PC-3 (cell line): ENCODE measurements at regions not wholly inside any gene's neighbourhood (a gene's known extent, or its start where the extent isn't known, plus 50 kb on each side); places are given as distances from the start of the nearest gene placed in this dataset.

Experiments
- ATAC-seq: fragments of 200-7000 bp; cut with Tn5 transposase; 2 replicates; pipeline ENCODE4 v1.9.1; 2020; ENCODE audit warnings: mild to moderate bottlenecking, moderate library complexity
- BruUV-seq: library from RNA; stranded (reverse); fragments of 400-500 nt; replicated peaks from 2 replicates; lab custom pipeline; 2021; lab: Mats Ljungman, UMichigan
- CTCF ChIA-PET: fragments of 300-600 bp; sonication (Branson Sonifier 250); formaldehyde crosslinking; loops from one replicate; lab custom pipeline; 2022; ENCODE audit warnings: antibody characterized with exemption; lab: Charles Lee
- POLR2A ChIA-PET: fragments of 300-600 bp; sonication (Branson Sonifier 250); formaldehyde crosslinking; loops from one replicate; lab custom pipeline; 2022; ENCODE audit warnings: antibody characterized with exemption; ENCODE audit not compliant: unreplicated experiment; lab: Charles Lee
- DNase-seq: peaks from one replicate; pipeline ENCODE4 v3.0.0-alpha.2; 2015
- H2AFZ ChIP-seq: fragments of 300-600 bp; sonication (generic); 2 replicates; pipeline ENCODE4 v1.6.0; 2016; ENCODE audit warnings: antibody characterized with exemption, low read length
- H3F3A ChIP-seq: fragments of 300-600 bp; sonication (generic); one replicate; pipeline ENCODE4 v1.6.0; 2017; ENCODE audit warnings: antibody characterized with exemption, low read length, control low read depth, mild to moderate bottlenecking; ENCODE audit not compliant: unreplicated experiment
- H3K27ac ChIP-seq: fragments of 300-600 bp; sonication (generic); 2 replicates; pipeline ENCODE4 v1.5.1; 2016; ENCODE audit warnings: mild to moderate bottlenecking, low read length
- H3K27me3 ChIP-seq: fragments of 300-600 bp; sonication (generic); 2 replicates; pipeline ENCODE4 v1.6.1; 2016; ENCODE audit warnings: low read length, mixed read lengths
- H3K36me3 ChIP-seq: fragments of 300-600 bp; sonication (generic); 2 replicates; pipeline ENCODE4 v1.6.1; 2016; ENCODE audit warnings: low read depth, mixed run types, low read length, mixed read lengths
- H3K4me1 ChIP-seq: fragments of 300-600 bp; sonication (generic); 2 replicates; pipeline ENCODE4 v1.5.1; 2016; ENCODE audit warnings: low read length; ENCODE audit not compliant: insufficient read depth
- H3K4me2 ChIP-seq: fragments of 300-600 bp; sonication (generic); 2 replicates; pipeline ENCODE4 v1.6.0; 2016; ENCODE audit warnings: low read length
- H3K4me3 ChIP-seq: fragments of 300-600 bp; sonication (generic); 2 replicates; pipeline ENCODE4 v1.5.1; 2016; ENCODE audit warnings: mild to moderate bottlenecking, low read length, mixed read lengths
- H3K79me2 ChIP-seq: fragments of 300-600 bp; sonication (generic); 2 replicates; pipeline ENCODE4 v1.6.1; 2017; ENCODE audit warnings: low read length, mixed read lengths
- H3K9ac ChIP-seq: fragments of 300-600 bp; sonication (generic); 2 replicates; pipeline ENCODE4 v1.6.0; 2016; ENCODE audit warnings: mild to moderate bottlenecking, low read length
- H3K9me2 ChIP-seq: fragments of 300-600 bp; sonication (generic); replicated peaks from 2 replicates; pipeline ENCODE4 v1.6.1; 2016; ENCODE audit warnings: mixed run types, low read length, mixed read lengths
- H3K9me3 ChIP-seq: fragments of 300-600 bp; sonication (generic); 2 replicates; pipeline ENCODE4 v1.6.1; 2016; ENCODE audit warnings: low read length, mixed read lengths
- H4K20me1 ChIP-seq: fragments of 300-600 bp; sonication (generic); 2 replicates; pipeline ENCODE4 v1.6.1; 2016; ENCODE audit warnings: low read length, mixed read lengths
- EZH2 ChIP-seq: fragments of 300-600 bp; sonication (generic); IDR thresholded peaks from one replicate; pipeline ENCODE4 v1.6.1; 2017; ENCODE audit warnings: antibody characterized with exemption, mild to moderate bottlenecking, low read length; ENCODE audit not compliant: unreplicated experiment
- EZH2phosphoT487 ChIP-seq: fragments of 300-600 bp; sonication (generic); IDR thresholded peaks from 2 replicates; pipeline ENCODE4 v1.6.1; 2018; ENCODE audit warnings: mild to moderate bottlenecking, antibody characterized with exemption, low read length, borderline replicate concordance
- intact Hi-C: fragments of 100-400 bp; cut with micrococcal nuclease; formaldehyde crosslinking; loops from 2 replicates; pipeline ENCODE4 v1.9.0; 2023
- TF ChIP-seq, protein P1 (sequence below): fragments of 300-600 bp; sonication (generic); conservative IDR thresholded peaks from 2 replicates; pipeline ENCODE4 v1.5.1; 2017; ENCODE audit warnings: antibody characterized with exemption, low read depth, mild to moderate bottlenecking, low read length

- Histone ChIP-seq H3K27ac (no peak overlapping the region), H3K27me3 (no peaks in the 10 kb centered on the region), H3F3A (no peaks in the 10 kb centered on the region), H2AFZ (no peak overlapping the region), H3K79me2 (no peaks in the 10 kb centered on the region), H3K9me3 (no peaks in the 10 kb centered on the region), H4K20me1 (no peaks in the 10 kb centered on the region), H3K9ac (no peak overlapping the region), H3K4me3 (no peak overlapping the region), H3K36me3 (no peaks in the 10 kb centered on the region), H3K9me2 (no peaks in the 10 kb centered on the region), H3K4me2 (no peak overlapping the region), H3K4me1 (no peaks in the 10 kb centered on the region)
- ChIA-PET POLR2A (no interaction called here), CTCF (no interaction called here)
- DNase-seq: no peak
- BruUV-seq: no TSS peak
- TF ChIP-seq EZH2 (no peak), EZH2phosphoT487 (no peak)
- TF ChIP-seq, protein P1, sequence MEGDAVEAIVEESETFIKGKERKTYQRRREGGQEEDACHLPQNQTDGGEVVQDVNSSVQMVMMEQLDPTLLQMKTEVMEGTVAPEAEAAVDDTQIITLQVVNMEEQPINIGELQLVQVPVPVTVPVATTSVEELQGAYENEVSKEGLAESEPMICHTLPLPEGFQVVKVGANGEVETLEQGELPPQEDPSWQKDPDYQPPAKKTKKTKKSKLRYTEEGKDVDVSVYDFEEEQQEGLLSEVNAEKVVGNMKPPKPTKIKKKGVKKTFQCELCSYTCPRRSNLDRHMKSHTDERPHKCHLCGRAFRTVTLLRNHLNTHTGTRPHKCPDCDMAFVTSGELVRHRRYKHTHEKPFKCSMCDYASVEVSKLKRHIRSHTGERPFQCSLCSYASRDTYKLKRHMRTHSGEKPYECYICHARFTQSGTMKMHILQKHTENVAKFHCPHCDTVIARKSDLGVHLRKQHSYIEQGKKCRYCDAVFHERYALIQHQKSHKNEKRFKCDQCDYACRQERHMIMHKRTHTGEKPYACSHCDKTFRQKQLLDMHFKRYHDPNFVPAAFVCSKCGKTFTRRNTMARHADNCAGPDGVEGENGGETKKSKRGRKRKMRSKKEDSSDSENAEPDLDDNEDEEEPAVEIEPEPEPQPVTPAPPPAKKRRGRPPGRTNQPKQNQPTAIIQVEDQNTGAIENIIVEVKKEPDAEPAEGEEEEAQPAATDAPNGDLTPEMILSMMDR: no peak
- ATAC-seq: no peak
- intact Hi-C loops: no loop called here
These were observed 371.0 kb downstream of the TENT5A start for GRCh38 chr6:81381382-81381916.

DNA sequence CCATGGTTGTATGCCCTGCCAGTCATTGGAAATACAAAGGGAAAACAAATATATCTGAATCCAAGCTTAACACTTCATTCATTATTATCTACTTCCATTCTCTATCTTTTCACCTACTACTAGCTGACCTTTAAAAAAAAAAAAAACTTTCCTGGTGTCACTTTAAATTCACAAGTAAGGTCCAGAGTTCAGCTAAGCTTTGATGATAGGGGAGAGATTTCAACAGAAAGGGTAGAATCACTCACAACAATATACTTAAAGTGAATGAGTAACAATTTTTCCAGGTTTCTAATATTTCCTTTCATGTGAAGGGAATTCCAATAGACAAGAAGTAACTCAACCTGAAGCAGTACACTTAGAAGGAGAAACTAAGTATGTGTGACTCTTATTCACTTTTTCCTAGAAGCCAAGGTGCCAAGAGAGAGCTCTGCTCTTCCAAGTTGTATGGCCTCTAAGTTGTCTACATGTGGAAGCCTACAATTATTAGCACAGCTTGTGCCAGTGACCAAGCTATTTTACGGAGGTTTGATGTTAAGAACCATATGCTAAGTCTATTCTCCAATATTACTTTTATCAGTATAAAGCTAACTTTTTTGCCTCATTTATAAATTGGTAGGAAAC is 371.7 kb downstream of the TENT5A start:
- intact Hi-C loops: no loop called here

DNA sequence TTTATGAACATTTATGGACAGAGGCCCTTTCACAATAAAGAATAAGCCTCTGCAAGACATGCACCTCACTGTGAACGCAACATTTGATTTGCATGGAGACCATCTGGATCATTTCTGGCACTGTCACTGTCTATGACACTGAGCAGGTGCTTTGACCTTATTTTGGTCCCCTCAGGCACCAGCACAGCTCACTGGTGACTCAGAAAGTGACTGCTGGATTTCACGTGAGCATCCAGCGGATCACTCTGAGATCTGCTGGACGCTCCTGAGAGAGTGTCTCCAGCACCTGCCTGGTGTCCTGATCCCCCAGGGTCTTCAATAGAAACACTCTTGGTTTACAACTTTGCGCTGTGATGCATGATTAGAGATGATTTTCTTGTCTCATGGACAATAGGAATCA is 375.7 kb downstream of the TENT5A start:
- Histone ChIP-seq H3K27ac (no peak overlapping the region), H4K20me1 (no peaks in the 10 kb centered on the region), H3F3A (no peaks in the 10 kb centered on the region), H3K4me2 (no peak overlapping the region), H3K9ac (no peak overlapping the region), H3K4me1 (no peaks in the 10 kb centered on the region), H3K9me2 (no peaks in the 10 kb centered on the region), H3K9me3 (no peaks in the 10 kb centered on the region), H2AFZ (no peak overlapping the region), H3K4me3 (no peak overlapping the region), H3K79me2 (no peaks in the 10 kb centered on the region), H3K27me3 (no peaks in the 10 kb centered on the region), H3K36me3 (no peaks in the 10 kb centered on the region)
- ChIA-PET CTCF (no interaction called here), POLR2A (no interaction called here)
- ATAC-seq (no peak), DNase-seq (no peak)
- TF ChIP-seq EZH2: no peak
- TF ChIP-seq, protein P1: no peak
- TF ChIP-seq EZH2phosphoT487: no peak
- no TSS peak for BruUV-seq
- intact Hi-C loops: no loop called here

More for the DNA sequence above, 371.7 kb downstream of the TENT5A start:
- Histone ChIP-seq H3F3A (no peaks in the 10 kb centered on the region), H3K9ac (no peak overlapping the region), H3K79me2 (no peaks in the 10 kb centered on the region), H3K4me1 (no peaks in the 10 kb centered on the region), H3K27ac (no peak overlapping the region), H4K20me1 (no peaks in the 10 kb centered on the region), H3K9me3 (no peaks in the 10 kb centered on the region), H3K4me3 (no peak overlapping the region), H3K36me3 (no peaks in the 10 kb centered on the region), H2AFZ (no peak overlapping the region), H3K27me3 (no peaks in the 10 kb centered on the region), H3K9me2 (no peaks in the 10 kb centered on the region), H3K4me2 (no peak overlapping the region)
- ChIA-PET CTCF (no interaction called here), POLR2A (no interaction called here)
- ATAC-seq (no peak), DNase-seq (no peak)
- TF ChIP-seq, protein P1: no peak
- TF ChIP-seq EZH2phosphoT487 (no peak), EZH2 (no peak)
- no TSS peak for BruUV-seq
